ENCODE measurements at regions not wholly inside any gene's neighbourhood (a gene's known extent, or its start where the extent isn't known, plus 50 kb on each side); places are given as distances from the start of the nearest gene placed in this dataset.

DNA sequence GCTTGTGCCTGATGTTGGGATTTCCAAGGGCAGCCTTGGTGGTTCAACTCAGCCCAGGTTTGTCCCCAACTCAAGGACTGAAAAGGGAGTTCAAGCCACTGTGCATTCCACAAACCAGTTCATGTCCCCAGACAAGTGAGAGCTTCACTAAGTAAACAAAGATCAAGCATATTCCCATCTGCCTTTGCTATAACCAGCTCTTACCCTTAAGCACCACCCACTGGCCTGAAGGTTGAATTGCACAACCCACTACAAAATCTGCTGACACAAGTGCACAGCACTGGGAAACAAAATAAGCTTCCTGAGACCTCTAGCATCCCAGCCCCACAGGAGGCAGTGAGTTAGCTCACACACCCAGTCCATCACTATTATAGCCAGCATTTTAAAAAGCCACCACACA is 516.7 kb downstream of the NR4A2 start:
- Mint-ChIP-seq H3K4me3 (no peak overlapping the region), H3K27me3 (no peaks in the 10 kb centered on the region), H3K27ac (no peak overlapping the region), H3K9me3 (no peaks in the 10 kb centered on the region), H3K4me1 (ENCODE audit: low read depth) (no peaks in the 10 kb centered on the region), H3K36me3 (ENCODE audit: low read depth) (no peaks in the 10 kb centered on the region)
- ChIA-PET CTCF (interaction anchor here (1.2 kb wide), 1 partner anchor 439 kb away, joined by 5 read pairs; no protein-coding TSS in a partner anchor), POLR2A (no interaction called here)
- intact Hi-C loops (cut with micrococcal nuclease), result no loop called here
- peak; percentile 3 for DNase-seq
- no peak for ATAC-seq
- TF ChIP-seq CTCF (IDR thresholded peaks at IDR 0.05), result no peak

DNA sequence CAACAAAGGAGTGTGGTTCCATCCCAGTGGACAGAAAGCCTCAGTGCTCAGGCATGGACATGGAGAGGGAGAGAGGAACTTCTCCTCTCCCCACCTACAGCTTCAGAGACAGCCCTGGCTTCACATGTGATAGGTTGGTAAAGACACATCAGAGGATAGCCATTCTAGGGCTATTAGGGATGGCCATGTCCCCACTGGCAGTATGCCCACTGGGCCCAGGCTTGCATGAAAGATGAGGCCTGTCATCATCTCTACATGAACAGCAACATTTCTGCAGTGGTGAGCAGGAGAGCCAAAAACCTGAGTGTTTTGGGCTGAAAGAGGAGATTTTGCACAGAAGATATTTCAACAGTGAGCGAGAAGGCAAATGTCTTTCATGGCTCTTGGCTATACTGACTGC is 517.2 kb downstream of the NR4A2 start:
- Mint-ChIP-seq H3K27ac (no peak overlapping the region), H3K4me1 (ENCODE audit: low read depth) (no peaks in the 10 kb centered on the region), H3K36me3 (ENCODE audit: low read depth) (no peaks in the 10 kb centered on the region), H3K9me3 (no peaks in the 10 kb centered on the region), H3K4me3 (no peak overlapping the region), H3K27me3 (no peaks in the 10 kb centered on the region)
- no peak for TF ChIP-seq CTCF (IDR thresholded peaks at IDR 0.05)
- ATAC-seq (no peak), DNase-seq (no peak)
- intact Hi-C loops (cut with micrococcal nuclease), result no loop called here
- POLR2A ChIA-PET, result no interaction called here
- CTCF ChIA-PET, result interaction anchor here (1.2 kb wide), 1 partner anchor 438 kb away, joined by 5 read pairs; no protein-coding TSS in a partner anchor

DNA sequence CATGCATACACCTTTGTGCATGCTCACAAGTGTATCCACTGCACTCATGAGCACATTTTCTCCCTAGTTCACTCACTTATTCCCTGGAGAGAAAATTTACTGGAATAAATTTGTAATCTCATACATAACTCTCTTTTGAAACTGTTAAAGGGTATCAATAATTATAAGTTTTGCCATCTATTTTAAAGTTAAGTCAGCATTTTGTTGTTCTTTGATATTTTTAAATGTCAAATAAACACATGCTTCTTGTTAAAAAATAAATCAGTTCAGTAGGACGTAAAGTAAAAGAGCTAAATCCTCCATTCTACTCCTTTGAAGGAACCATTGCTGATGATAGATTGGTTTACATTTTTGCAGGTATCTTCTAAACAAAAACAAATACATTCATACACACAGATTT is 522.1 kb downstream of the NR4A2 start:
- Mint-ChIP-seq H3K27me3 (no peaks in the 10 kb centered on the region), H3K36me3 (ENCODE audit: low read depth) (no peaks in the 10 kb centered on the region), H3K4me1 (ENCODE audit: low read depth) (no peaks in the 10 kb centered on the region), H3K27ac (no peak overlapping the region), H3K9me3 (no peaks in the 10 kb centered on the region), H3K4me3 (no peak overlapping the region)
- POLR2A ChIA-PET, result interaction anchor here (0.7 kb wide), 1 partner anchor 16 kb away, joined by 3 read pairs; no protein-coding TSS in a partner anchor
- DNase-seq, result no peak
- TF ChIP-seq CTCF (IDR thresholded peaks at IDR 0.05), result no peak
- ATAC-seq, result no peak
- CTCF ChIA-PET, result no interaction called here
- intact Hi-C loops (cut with micrococcal nuclease), result no loop called here

DNA sequence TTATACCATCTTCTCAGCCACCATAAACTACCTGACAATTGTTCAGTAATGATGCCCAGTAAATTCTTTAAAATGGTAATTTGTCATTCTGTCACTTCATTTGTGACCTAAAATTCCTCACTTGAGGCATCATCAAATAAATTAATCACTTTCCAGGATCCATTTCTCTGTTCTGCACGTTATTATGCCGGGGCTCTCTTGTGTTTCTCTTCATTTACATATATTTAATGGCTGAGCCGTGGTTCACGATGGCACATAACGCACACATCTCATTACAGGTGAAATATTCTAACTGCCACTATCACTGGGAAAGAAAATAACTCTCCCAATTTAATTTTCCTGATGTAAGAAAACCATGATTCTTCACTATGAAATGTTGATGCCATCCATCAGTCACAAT is 529.6 kb downstream of the NR4A2 start:
- CTCF ChIA-PET, result no interaction called here
- TF ChIP-seq CTCF (IDR thresholded peaks at IDR 0.05), result no peak
- no peaks in the 10 kb centered on the region for H3K27me3 Mint-ChIP-seq
- no peaks in the 10 kb centered on the region for H3K4me1 Mint-ChIP-seq (ENCODE audit: low read depth)
- POLR2A ChIA-PET, result no interaction called here
- H3K9me3 Mint-ChIP-seq, result no peaks in the 10 kb centered on the region
- H3K27ac Mint-ChIP-seq, result no peak overlapping the region
- ATAC-seq (no peak), DNase-seq (no peak)
- no peak overlapping the region for H3K4me3 Mint-ChIP-seq
- H3K36me3 Mint-ChIP-seq (ENCODE audit: low read depth), result no peaks in the 10 kb centered on the region
- intact Hi-C loops (cut with micrococcal nuclease), result no loop called here

DNA sequence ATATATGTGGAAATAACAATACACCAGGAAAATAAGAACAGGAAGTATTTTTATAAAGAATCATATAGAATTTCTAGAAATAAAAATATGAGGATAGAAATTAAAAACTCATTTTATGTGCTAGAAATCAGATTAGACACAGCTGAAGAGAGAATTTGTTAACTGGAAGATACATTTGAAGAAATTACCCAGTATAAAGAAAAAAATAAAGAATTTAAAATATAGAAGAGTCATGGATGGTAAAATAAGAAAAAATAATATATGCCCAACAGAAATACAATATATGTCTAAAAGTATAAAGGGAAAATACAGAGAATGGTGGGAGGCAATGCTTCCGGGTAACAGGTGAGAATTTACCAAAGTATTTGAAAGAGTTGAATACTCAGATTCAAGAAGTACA is 539.9 kb downstream of the NR4A2 start:
- no peak for TF ChIP-seq CTCF (IDR thresholded peaks at IDR 0.05)
- Mint-ChIP-seq H3K36me3 (ENCODE audit: low read depth) (no peaks in the 10 kb centered on the region), H3K4me1 (ENCODE audit: low read depth) (no peaks in the 10 kb centered on the region), H3K4me3 (no peak overlapping the region), H3K9me3 (peaks cover 10% of the 10 kb centered on the region), H3K27me3 (no peaks in the 10 kb centered on the region), H3K27ac (no peak overlapping the region)
- ChIA-PET CTCF (no interaction called here), POLR2A (no interaction called here)
- intact Hi-C loops (cut with micrococcal nuclease), result no loop called here
- DNase-seq, result no peak
- no peak for ATAC-seq
